Right ventricle myocardium inferior (tissue), 1 donor: ENCODE measurements at regions not wholly inside any gene's neighbourhood (a gene's known extent, or its start where the extent isn't known, plus 50 kb on each side); places are given as distances from the start of the nearest gene placed in this dataset.

Experiments
- ATAC-seq: fragments of 200-7000 bp; cut with Tn5 transposase; one replicate; pipeline ENCODE4 v1.9.1; 2020; ENCODE audit warnings: mild to moderate bottlenecking, moderate library complexity
- DNase-seq: peaks from one replicate; pipeline ENCODE4 v3.0.0; 2021; ENCODE audit errors: missing footprints
- intact Hi-C: fragments of 100-400 bp; cut with DNase I; formaldehyde crosslinking; loops from one replicate; pipeline ENCODE4 v1.11.0; 2022
- donor health status: DM: no; HTN: yes; CAD: no; lungs with severe emphysema.

- no peak for ATAC-seq
- intact Hi-C loops, result no loop called here
Observed at GRCh38 chr10:83957168-83957947, 182.0 kb upstream of the GHITM start.

GRCh38 chr10:83959328-83959727 lies 180.0 kb upstream of the GHITM start:
- DNase-seq (no peak), ATAC-seq (no peak)
- intact Hi-C loops, result no loop called here

More at GRCh38 chr10:83957168-83957947, 182.0 kb upstream of the GHITM start:
- no peak for DNase-seq

- DNase-seq, result no peak
- ATAC-seq, result no peak
- intact Hi-C loops, result no loop called here
Observed at GRCh38 chr10:83960125-83960524, 179.2 kb upstream of the GHITM start.

GRCh38 chr10:83961620-83962019 lies 177.7 kb upstream of the GHITM start:
- DNase-seq, result no peak
- intact Hi-C loops, result no loop called here
- no peak for ATAC-seq

- intact Hi-C loops, result no loop called here
- ATAC-seq, result no peak
- DNase-seq, result no peak
Observed at GRCh38 chr10:83963446-83963845, 175.9 kb upstream of the GHITM start.

- no peak for ATAC-seq
- no peak for DNase-seq
- intact Hi-C loops, result no loop called here
Observed at GRCh38 chr10:83965473-83965872, 173.8 kb upstream of the GHITM start.

- intact Hi-C loops, result no loop called here
- DNase-seq (no peak), ATAC-seq (no peak)
Observed at GRCh38 chr10:83968052-83968451, 171.3 kb upstream of the GHITM start.

GRCh38 chr10:83978681-83979383 lies 160.5 kb upstream of the GHITM start:
- ATAC-seq (no peak), DNase-seq (no peak)
- intact Hi-C loops, result no loop called here

GRCh38 chr10:83982812-83983211 lies 156.5 kb upstream of the GHITM start:
- intact Hi-C loops, result no loop called here
- ATAC-seq (no peak), DNase-seq (no peak)

GRCh38 chr10:83983578-83984255 lies 155.6 kb upstream of the GHITM start:
- ATAC-seq, result no peak

GRCh38 chr10:83984256-83984640 lies 155.1 kb upstream of the GHITM start:
- intact Hi-C loops, result no loop called here
- DNase-seq (no peak), ATAC-seq (no peak)

More at GRCh38 chr10:83983578-83984255, 155.6 kb upstream of the GHITM start:
- intact Hi-C loops, result no loop called here
- DNase-seq, result no peak

GRCh38 chr10:83986800-83987199 lies 152.5 kb upstream of the GHITM start:
- DNase-seq (no peak), ATAC-seq (no peak)
- intact Hi-C loops, result no loop called here

GRCh38 chr10:83987216-83987615 lies 152.1 kb upstream of the GHITM start:
- ATAC-seq (no peak), DNase-seq (no peak)
- intact Hi-C loops, result no loop called here

GRCh38 chr10:83988435-83988834 lies 150.9 kb upstream of the GHITM start:
- ATAC-seq, result no peak
- intact Hi-C loops, result no loop called here
- no peak for DNase-seq

- intact Hi-C loops, result no loop called here
- ATAC-seq (no peak), DNase-seq (no peak)
Observed at GRCh38 chr10:83990126-83990525, 149.2 kb upstream of the GHITM start.

GRCh38 chr10:83991986-83992753 lies 147.1 kb upstream of the GHITM start:
- DNase-seq (no peak), ATAC-seq (no peak)
- intact Hi-C loops, result no loop called here

GRCh38 chr10:83994325-83994724 lies 145.0 kb upstream of the GHITM start:
- intact Hi-C loops, result no loop called here
- DNase-seq, result no peak
- ATAC-seq, result no peak

GRCh38 chr10:83995738-83996331 lies 143.5 kb upstream of the GHITM start:
- intact Hi-C loops, result no loop called here
- DNase-seq (no peak), ATAC-seq (no peak)

GRCh38 chr10:84004221-84004620 lies 135.1 kb upstream of the GHITM start:
- DNase-seq (no peak), ATAC-seq (no peak)
- intact Hi-C loops, result no loop called here
